CD4-positive, alpha-beta T cell treated with Interleukin-17A for 4 hours (primary cell): ENCODE measurements at regions not wholly inside any gene's neighbourhood (a gene's known extent, or its start where the extent isn't known, plus 50 kb on each side); places are given as distances from the start of the nearest gene placed in this dataset.
"Not testable (repeated sequence)": the region's sequence is repeated elsewhere in the genome, so short reads cannot be mapped to it uniquely, and the experiment has no call there.

Source experiments
- DNase-seq: peaks from one replicate; pipeline ENCODE4 v3.0.0-alpha.2; 2020; ENCODE audit warnings: mixed read lengths

GRCh38 chr7:22066522-22066921, 120.8 kb upstream of the CDCA7L start:
- DNase-seq: no peak

DNA sequence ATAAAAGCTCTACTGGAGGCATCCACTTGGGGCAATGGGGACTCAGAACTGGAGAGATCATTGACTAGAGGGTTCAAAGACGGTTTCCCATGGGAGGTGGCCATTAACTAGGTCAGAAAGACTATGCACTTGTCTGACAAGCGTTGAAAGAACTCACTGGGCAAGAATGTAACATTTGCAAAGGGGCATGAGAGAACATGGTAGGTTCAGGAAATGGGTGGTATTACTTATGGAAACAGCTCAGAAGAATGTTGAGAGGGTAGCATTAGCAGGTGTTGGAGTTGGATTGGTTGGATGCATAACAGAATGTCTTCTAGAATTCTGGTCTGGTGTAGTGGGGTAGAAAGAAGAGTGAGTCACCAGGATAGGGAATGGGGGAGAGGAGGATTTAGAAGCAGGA, 119.1 kb upstream of the CDCA7L start:
- DNase-seq: no peak

DNA sequence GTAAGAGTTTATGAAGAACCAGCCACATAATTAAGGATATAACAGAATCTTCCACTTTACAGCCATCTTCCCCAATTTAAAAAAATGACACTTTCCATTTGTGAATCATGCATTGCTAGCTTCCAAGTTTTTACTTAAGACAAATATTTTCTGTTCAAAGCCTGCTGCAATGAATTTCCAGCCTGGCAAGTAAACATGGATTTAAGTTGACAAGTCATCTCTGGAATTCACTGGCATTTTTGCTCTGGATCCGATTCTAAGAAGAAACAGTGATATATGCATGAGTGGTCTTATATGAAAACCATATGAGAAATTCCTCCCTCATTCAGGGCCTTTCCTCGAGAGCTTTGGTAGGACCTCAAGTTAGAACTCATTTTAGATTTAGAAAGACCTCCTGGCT, 116.1 kb upstream of the CDCA7L start:
- no peak for DNase-seq

GRCh38 chr7:22060863-22061262, 115.2 kb upstream of the CDCA7L start:
- no peak for DNase-seq

DNA sequence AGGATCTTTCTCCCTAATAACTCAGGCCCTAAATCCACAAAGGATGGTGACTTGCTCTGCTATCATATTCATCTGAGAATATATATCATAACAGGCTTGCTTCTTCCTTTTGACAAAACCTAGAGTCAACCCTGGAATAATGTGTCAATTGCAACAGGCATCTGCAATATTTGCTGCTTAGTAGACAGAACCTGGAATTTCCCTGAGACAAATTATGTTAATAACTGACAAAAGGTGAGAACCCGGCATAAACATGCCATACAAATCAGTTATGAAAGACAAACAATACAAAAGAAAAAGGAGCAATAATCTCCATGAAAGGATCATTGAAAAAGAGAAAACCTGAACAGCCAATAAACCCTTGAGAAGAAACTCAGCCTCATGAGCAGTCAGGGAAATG, 114.5 kb upstream of the CDCA7L start:
- DNase-seq: no peak

DNA sequence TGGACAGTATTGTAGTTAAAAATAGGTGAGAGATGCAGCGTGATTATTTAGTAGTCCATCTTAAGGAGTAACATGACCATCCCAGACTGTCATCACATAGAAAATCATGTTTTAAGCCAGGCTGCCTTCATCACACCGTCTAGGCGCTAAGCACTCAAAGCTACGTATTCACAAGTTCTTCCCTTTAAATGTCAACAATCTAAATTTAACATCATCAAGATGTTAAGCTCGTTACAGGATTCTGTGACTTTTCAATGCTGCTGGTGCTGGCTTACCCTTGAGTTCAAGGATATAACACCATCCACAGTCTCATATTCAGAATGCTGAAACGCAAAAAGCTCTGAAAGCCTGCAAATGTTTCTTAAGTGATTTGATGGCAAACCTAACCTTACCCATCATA, 109.5 kb upstream of the CDCA7L start:
- no peak for DNase-seq

DNA sequence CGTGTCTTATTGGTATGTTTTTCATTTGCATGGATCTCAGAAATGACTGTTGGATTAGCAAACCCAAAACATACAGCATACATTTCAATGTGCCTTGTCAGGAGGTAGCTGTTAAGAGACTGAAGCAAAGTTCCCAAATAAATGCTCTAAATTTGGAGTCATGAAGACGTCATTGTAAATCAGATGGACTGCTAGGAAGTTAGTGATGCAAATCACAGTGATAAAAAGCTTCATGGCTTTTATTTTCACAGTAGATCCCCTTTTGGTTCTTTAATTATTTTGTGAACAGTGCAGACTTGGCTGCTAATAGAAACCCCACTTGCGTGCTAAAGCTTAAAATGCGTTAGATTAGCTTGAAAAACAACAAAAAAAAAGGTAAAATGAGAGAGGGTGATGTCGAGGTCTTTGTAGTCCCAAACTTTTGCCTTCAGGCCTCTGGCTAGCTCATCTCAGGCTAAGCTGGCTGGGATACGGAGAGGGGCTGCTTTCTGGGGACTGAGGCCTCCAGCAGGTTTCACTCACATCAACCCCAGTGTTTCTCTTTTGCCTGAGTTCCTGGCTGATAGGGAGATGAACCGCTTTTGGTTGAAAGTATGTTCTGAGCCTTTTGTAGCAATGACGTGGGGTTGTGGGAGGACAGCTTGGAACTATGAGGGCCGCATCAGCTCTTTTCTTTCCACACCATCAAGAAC, 107.1 kb upstream of the CDCA7L start:
- no peak for DNase-seq

DNA sequence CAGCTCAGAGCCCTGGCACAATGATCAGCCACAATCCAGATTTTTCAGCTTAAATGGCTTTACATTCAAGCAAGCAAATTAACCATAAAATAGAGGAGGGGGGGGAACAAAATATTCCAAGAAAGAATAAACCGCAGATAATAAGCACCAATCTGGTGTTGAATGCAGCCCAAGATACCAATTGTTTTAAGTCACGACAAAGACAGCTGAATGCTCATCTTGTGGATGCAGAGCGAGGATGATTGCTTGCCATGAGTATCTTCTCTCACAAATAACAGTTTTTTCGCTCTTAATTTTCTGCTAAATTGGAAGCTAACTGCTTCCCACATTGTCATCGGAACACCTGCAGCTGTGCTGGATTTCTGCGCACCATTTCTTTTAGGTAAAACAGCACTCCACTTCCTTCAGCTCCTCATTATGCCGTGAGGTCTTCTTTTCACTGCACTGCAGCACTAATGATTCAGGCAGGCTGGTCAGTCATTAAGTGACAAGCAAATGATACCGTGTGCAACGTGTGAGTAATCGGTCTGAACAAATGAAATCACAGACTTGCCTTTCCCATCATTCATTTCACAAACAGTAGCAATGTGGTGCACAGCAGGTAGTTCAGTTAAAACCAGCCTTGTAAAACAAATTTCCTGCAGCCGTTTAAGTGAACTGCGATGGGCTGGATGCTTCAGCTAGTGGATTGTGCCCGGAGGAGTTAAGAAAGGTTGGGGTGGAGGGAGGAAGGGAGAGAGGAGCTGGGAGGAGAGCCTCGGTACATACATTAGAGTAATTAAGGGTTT, 106.4 kb upstream of the CDCA7L start:
- DNase-seq: no peak

GRCh38 chr7:22049766-22050500, 104.2 kb upstream of the CDCA7L start:
- DNase-seq: no peak

- DNase-seq: no peak
Observed at GRCh38 chr7:22043367-22043766, 97.7 kb upstream of the CDCA7L start.

GRCh38 chr7:22040923-22041595, 95.4 kb upstream of the CDCA7L start:
- DNase-seq: no peak

GRCh38 chr7:22039670-22040069, 94.0 kb upstream of the CDCA7L start:
- no peak for DNase-seq

GRCh38 chr7:22032356-22032755, 86.7 kb upstream of the CDCA7L start:
- not testable (repeated sequence) for DNase-seq

- not testable (repeated sequence) for DNase-seq
Observed at GRCh38 chr7:22028656-22029055, 83.0 kb upstream of the CDCA7L start.

DNA sequence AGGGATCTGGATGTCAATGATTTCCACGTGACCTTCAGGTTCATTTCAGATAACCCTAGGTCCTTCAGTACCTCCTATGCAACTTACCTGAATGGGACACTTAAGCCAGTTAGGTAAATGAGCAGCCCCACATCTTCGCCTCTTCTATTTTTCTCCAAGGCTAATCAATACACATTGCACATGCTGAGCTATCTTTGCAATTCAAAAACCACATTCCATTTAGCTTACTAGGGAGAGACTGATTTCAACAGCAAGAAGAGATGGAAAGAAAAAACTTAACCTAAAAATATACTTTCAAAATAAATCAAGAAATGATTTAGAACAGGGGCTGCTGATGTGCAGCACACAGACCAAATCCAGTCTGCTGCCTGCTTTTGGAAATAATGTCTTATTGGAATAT, 81.8 kb upstream of the CDCA7L start:
- DNase-seq: no peak

DNA sequence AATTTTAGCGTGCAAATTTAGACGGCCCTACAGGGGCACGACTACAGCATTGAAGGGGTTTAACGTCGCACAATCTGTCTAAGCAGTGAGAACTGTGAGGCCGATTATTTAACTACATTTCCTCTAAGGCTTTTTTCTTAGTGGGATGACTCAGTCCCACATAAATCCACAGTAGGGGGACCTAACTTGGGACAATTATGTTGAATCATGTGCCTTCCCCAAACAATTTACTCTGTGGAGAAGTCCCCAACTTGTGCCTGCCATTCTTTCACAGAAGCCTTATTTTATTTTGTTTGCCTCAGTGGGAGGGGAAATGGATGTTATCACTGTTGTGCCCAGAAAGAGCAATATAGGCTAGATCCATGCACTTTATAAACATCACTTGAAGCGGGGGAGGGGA, 80.3 kb upstream of the CDCA7L start:
- no peak for DNase-seq

DNA sequence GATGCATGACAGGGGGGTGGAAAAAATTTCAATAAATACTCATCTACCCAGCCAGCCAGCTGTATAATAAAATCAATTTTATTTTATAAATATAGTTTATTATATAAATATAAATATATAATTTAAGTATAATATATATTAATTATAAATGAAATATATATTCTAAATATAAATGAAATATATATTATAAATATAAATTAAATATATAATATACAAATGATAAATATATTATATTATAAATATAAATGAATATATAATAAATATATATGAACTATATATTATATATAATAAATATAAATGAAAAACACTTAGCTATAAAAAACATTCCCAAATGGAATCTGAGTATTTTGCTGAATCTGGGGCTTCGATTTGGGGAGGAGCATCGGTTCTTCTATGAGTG, 79.4 kb upstream of the CDCA7L start:
- DNase-seq: no peak

DNA sequence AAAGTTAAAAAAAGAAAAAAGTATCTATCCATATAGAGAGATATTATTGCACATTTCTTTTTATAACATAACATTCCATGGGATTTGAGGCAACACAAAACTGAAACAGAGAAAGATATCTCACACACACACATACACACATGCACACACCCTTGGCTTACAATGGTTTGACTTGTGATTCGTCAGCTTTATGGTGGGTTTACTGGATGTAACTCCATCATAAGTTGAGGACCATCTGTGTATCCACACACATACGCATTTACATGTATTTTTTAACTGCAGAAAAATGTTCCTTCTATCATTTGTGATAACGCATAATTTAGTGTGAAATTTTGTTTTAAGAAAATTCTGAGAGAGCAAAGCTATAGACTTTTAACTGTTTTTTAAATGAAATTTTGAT, 74.2 kb upstream of the CDCA7L start:
- no peak for DNase-seq

DNA sequence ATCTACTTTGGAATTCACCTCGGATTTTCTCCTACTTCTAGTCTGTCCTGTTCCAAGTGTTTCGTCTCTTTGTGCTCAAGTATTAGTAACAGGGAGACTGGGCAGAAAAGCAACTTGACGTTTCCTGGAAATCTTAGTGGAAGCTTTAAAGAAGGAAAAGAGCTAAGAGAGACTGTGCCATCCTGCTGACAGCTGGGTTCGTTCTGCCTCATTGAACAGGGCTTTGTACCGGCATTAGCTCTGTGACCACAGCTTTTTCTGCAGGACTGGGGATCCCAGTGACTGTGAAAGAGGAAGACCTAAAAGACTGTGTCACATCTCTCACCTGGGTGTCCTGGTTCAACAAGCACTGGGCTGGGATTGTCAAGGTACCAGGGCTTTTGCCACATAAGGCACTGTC, 70.8 kb upstream of the CDCA7L start:
- no peak for DNase-seq

DNA sequence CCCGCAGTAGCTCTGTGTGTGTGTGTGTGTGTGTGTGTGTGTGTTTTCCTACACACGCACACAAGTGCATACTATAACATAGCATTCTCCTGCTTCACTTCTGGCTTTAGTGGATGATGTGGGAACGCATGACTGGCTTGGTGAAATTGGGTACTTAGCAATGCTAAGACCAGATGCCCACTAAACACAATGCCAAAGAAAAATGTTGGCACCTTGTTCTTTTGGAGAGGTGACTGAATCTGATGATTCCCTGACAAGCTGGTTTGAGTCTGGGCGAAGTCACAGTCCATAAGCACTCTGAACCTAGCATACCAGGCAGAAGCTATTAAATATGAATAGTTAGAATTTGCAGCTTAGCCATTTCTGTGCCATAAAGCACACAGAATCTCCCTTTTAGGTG, 68.0 kb upstream of the CDCA7L start:
- no peak for DNase-seq

GRCh38 chr7:22008683-22009082, 63.0 kb upstream of the CDCA7L start:
- no peak for DNase-seq

- DNase-seq: no peak
Observed at GRCh38 chr7:22008087-22008486, 62.4 kb upstream of the CDCA7L start.

DNA sequence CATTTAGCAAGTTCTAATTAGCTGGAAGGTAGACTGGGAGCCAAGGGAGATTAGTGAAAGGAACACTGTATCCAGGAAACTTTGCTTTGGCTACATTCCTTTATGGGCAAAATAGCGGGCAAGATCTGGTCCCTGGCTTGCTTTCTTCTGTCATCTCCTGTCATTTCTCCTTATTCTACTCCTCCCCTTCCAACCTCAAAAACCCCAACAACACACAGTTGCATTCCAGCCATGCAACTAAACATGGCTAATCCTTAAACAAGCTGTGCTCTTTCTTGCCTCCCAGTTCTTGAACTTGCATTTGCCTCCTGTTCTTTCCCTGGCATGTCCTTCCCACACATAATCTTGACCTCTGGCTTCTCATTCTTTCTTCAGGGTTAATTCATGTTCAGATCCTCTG, 59.5 kb upstream of the CDCA7L start:
- DNase-seq: no peak
